Liver (tissue), 3 donors: ENCODE measurements at regions not wholly inside any gene's neighbourhood (a gene's known extent, or its start where the extent isn't known, plus 50 kb on each side); places are given as distances from the start of the nearest gene placed in this dataset.

Experiments
- ATF3 ChIP-seq: IDR thresholded peaks from 2 replicates; pipeline ENCODE4 v1.6.1; 2016; ENCODE audit warnings: antibody characterized with exemption
- CTCF ChIP-seq: fragments of 150-350 bp; IDR thresholded peaks from 2 replicates; pipeline ENCODE4 v1.5.1; 2017; ENCODE audit warnings: improper control_type of control experiment, low read depth, low read length; ENCODE audit not compliant: missing input control
- JUND ChIP-seq, 2 donors: IDR thresholded peaks; 2 replicates each; pipeline ENCODE4 v1.6.1; 2016; ENCODE audit warnings: antibody characterized with exemption in 2 of 2
- MAX ChIP-seq: IDR thresholded peaks from 2 replicates; pipeline ENCODE4 v1.6.1; 2016; ENCODE audit warnings: antibody characterized with exemption
- REST ChIP-seq: IDR thresholded peaks from 2 replicates; pipeline ENCODE4 v1.6.1; 2016; ENCODE audit warnings: antibody characterized with exemption, mild to moderate bottlenecking
- SP1 ChIP-seq: IDR thresholded peaks from 2 replicates; pipeline ENCODE4 v1.6.1; 2018; ENCODE audit warnings: antibody characterized with exemption, mild to moderate bottlenecking
- TAF1 ChIP-seq: conservative IDR thresholded peaks from 2 replicates; pipeline ENCODE4 v1.6.1; 2016; ENCODE audit warnings: antibody characterized with exemption, mild to moderate bottlenecking
- ZBTB33 ChIP-seq: IDR thresholded peaks from 2 replicates; pipeline ENCODE4 v1.6.1; 2016; ENCODE audit warnings: antibody characterized with exemption
- donor health status: healthy.
- donor health status: healthy.

GRCh38 chr2:65639156-65639864 is 206.9 kb upstream of the SPRED2 start:
- TF ChIP-seq CTCF (no peak), JUND (IDR thresholded peaks at IDR 0.05) (no peak), ZBTB33 (no peak), REST (no peak), MAX (no peak), TAF1 (no peak), SP1 (no peak), ATF3 (no peak)
